Right renal pelvis (tissue), 4 donors: ENCODE measurements at regions not wholly inside any gene's neighbourhood (a gene's known extent, or its start where the extent isn't known, plus 50 kb on each side); places are given as distances from the start of the nearest gene placed in this dataset.

ENCODE experiments used
- DNase-seq, 4 donors: peaks; one replicate each; pipeline ENCODE4 v3.0.0-alpha.2; 2013; ENCODE audit warnings: low read depth in 4 of 4, low spot score in 3 of 4, missing footprints in 1 of 4

DNA sequence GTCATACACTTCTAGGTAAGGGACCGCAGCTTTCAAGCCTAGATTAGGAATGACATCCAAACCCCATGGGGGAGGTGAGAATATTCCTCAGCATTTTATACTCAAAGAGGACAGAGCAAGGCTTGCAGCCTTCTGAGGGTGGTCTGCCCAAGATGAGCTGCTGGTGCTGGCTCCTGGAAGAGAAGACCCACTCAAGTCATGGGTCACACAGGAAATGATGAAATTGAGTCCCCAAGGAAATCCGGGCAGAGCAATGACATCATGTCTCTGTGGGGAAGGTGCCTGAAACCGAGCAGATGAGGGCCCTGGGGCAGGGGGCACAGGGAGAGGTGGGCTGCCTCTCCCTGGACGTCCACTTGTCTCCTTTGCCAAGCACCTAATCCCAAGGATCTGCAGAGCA lies 468.7 kb downstream of the TSHZ3 start:
- no peak for DNase-seq

DNA sequence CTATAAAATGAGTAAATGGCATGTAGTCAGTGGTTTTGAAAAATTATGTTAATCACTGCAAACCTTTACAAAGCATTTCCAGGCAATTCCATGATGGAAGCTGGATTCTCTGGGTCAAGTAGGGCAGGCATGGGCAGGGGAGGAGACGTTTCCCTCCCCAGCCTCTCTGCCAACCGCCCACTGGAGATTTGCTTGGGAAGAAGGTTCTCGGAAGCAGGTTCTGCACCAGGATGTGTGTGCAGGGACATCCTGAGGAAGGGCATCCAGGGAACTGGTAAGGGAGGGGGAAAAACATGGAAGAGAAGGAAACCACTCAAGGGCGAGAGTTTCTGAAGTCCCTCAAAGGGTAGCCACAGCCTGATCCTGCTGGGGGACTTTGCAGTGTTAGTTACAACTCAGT lies 469.1 kb downstream of the TSHZ3 start:
- DNase-seq: no peak

DNA sequence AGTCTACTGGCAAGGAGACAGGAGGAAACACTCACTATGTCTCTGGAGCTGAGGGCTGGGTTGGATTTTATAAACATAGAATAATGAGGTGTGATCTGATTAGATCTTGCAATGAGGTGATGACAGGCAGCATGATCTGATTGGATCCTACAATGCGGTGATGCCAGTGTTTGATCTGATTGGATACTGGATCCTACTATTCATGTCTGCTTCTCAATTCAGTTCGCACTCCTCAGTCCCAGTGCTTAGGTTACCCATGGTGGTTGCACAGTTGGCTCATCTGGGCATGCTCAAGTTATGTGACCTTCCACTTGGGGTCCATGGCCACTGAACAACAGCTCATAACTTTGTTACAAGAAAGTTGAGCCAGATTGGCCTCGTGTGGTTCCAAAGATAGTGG lies 469.5 kb downstream of the TSHZ3 start:
- no peak for DNase-seq

DNA sequence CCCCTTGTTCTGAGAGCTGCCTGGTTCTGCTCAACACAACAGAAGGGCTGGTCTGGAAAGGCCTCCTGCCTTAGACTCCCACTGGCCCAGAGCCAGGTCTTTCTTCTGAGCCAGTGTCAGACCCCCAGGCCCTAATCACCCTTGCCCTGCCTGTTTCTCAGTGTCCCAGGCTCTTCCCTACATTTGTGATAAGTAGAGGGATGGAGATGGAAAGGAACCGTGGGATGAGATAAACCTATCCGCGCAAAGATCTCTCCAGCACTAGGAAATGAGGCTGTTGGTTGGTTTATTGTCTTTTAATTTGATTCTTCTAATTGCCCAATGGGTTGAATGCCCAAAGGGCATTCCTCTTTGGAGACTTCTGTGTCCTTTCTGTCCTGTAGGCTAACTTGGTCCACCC lies 470.0 kb downstream of the TSHZ3 start:
- DNase-seq: no peak

DNA sequence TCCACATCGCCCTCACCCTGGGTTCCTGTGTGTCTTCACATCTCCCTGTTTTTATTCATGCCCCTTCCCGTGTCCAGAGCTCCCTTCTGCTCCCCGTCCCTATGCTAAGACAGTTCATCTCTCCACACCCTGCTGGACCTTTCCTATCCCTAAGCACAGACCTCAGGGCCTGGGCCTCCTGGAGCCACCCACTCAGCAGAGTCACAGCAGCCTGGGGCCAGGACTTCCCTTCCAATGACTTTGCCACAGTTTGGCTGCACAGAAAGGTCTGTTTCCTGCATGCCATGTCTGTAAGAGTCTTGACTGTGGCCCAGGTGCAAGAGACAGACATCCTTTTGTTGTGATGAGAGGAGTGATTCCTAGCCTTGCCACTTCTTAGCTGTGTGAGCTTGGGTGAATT lies 470.7 kb downstream of the TSHZ3 start:
- no peak for DNase-seq

DNA sequence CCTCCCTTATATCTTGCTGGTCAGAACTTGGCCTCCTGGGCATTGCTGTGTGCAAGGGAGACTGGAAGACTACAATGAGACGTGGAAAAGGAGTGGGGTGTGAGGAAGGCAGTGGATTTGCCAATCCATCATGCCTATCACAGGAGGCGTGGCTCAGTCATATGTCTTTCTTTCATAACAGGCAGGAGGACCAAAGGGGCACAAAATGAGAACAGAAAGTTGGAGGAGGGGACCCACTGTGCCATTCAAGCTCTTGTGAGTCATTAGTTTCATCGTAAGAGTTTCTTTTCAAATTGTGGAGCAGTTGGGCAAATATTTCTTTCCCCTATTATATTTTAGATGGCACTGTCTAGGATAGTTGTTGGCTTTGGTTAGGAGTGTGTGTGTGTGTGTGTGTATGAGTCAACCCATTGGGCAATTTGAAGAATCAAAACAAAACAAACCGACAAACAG lies 471.5 kb downstream of the TSHZ3 start:
- no peak for DNase-seq

DNA sequence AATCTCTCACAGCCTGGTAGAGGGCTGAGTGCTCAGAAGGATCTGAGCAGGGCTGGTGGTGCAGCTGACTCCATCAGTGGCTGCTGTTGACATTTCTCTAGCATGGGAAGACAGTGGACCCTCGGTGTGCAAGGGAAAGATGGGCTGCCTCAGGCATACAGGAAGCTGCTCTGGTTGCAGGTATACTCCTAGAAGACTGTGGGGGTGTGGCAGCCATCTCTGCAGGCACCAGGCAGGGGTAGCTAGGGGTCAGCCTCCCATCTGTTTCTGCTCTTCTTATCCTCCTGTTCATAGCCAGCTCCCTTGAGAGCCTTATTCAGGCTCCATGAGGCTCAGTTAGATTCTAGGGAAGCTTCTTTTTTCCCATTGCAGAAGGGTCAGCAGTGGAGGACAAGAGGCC lies 475.5 kb downstream of the TSHZ3 start:
- DNase-seq: no peak

DNA sequence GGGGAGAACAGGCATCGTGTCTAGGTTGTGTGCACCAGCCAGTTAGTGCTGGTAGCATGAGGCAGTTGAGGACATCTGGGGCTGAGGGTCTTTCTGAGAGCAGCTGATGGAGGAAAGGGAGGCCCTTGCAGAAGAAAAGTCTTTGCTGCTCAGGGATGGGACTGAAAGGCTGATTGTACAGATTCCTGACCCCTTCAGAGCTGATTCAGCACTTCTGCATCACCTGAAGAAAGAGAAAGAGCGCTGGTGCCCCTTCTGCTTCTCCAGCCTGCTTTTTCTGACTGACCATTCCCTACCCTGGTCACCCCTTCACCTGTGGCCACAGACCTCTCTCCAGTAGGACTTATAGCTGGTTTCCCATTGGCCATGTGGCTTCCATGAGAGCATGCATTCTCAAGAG lies 476.2 kb downstream of the TSHZ3 start:
- DNase-seq: no peak

DNA sequence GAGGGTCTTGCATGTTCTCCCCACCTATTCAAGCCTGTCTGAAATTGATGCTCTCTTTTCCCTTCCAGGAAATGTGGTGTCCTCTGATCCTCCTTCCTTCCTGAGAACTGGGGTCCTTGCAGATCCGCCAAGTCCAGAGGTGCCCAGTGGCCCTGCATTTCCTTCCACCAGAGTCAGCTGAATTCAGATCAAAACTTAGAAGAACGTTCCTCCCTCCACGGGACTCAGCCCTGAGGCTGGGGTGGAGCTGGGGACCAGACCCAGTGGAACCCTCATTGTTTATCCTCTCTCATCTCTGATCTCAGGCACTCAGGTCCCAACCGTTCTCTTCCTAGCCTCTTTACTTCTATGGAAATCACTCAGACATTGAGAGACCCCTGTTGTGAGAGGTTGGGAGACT lies 477.3 kb downstream of the TSHZ3 start:
- no peak for DNase-seq

DNA sequence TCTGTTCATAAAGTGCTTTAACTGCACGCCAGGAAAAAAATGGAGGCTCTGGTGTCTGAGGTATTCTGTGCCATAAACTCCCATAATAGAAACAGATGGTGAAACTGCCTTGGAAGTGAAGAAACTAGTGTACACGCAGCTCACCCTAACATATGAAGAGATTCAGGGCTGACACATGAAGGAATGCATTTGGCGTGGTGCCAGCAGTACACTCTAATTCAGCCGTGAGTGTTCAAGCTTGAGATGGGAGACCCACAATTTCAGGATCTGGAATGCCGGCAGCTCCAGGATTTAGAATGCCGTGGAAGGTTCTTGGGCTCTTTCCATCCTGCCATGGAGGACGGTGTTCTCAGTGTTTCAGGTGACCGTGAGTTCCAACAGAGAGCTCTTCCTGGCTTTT lies 478.4 kb downstream of the TSHZ3 start:
- DNase-seq: peak; percentile 20 to 57 (median 36)

DNA sequence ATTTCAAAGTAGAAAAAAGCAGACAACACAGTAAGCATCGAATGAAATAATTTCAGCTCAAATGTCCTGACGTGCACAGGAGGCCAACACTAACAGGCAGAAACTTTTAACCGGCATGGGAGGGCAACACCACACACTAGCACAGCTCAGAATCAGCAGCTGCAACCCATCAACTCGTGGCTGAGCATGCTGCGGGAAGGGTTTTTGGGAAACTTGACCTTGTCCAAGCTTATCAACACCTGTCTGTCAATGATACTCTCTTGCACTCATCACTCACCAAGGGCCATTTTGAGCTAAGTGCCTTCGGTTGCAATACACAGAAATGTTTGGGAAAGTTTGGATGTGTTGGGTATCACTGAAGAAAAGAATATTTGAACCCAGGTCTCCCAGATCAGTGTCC lies 483.7 kb downstream of the TSHZ3 start:
- DNase-seq: no peak

DNA sequence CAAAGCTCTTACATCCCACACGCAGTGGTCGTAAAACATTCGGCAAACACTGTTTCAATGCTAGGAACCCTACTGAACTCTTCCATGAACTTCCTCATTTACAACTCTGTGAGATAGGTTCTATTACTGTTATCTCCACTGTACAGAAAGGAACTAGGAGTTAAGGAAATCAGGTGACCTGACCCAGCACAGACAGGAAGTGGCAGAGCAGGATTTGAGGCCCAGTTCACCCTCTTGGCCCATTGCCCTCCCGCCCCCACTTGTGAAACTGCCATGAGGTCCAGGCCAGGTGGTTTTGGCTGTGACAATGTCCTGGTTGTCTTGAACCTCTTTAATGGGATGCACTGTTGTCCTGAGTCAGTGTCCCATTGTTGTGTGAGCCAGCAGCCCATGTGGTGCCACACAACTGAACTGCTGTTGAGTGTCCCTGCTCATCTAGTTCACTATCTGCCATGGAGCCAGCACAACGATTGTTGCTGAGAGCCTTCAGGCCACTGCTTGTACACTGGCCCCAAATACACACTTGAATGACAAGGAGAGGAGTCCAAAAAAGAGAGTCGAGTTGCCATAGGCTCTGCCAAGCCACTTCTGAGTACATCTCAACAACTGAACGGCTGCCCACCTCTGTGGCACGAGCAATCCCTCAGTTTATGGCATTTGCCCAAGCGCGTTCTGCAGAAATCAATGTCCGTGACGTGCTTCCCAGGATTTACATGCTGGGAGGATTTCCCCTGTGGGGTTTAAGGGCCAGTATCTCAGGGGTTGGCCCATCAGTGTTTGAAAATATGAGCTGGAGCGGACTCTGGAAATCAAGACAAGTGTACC lies 484.6 kb downstream of the TSHZ3 start:
- no peak for DNase-seq

DNA sequence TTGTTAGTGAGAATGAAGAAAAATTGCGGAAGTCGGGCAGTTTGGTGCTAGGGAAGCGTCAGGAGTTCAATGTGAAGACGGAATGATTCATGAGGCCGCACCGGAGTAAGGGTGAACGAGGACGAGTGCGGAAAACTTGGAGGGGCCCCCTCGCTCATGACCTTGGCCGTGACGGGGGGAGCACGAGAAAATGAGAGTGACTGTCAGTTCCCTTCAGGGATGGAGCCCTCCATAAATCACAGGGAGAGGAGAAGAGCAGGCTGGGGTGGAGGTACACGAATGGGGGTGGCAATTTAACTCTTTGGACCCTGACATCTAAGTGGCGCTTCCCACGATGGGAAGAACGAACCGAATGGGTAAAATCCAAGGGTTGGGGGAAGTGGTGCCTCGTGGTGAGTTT lies 486.4 kb downstream of the TSHZ3 start:
- DNase-seq: no peak

DNA sequence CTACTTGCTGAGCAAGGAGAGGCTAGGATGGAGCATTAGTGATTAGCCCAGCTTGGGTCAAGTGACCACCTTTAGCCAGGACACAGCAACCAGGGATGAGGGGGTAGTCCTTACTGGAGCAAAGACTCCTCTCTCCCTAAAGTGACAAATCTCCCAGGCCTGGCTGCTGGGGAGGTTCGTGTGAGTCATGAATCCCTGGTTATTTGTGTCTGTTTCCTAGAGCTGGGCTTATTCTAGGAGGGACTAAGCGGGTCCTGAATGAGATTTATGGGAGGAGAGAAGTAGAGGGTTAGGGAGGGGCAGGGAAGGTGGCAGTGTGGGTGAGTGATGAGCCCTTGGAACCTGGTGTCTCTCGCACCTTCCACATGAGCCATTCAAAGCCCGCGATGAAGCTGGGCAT lies 487.3 kb downstream of the TSHZ3 start:
- no peak for DNase-seq

DNA sequence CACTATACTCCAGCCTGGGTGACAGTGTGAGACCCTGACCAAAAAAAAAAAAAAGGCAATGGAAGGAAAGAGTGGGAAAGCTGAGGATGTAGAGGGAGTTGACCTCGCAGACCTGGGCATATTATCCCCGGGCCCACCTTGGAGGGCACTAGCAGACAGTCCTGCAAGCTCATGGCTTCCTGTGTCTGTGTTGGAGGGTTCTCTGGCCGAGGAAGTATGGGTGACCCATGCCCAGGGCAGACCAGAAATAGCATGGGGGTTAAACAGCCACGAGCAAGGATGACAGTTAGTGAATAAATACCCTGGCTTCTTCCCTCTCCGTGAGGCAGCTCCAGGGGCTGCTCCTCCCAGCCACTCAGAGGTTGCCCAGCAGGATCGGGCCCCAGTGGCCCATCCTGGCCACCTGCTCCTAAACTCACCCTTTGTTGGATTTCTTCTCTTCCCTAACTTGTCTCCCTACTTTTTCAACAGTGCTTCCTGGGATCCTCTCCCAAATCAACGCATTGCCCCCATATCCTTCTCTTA lies 485.8 kb downstream of the ZNF536 start:
- no peak for DNase-seq

DNA sequence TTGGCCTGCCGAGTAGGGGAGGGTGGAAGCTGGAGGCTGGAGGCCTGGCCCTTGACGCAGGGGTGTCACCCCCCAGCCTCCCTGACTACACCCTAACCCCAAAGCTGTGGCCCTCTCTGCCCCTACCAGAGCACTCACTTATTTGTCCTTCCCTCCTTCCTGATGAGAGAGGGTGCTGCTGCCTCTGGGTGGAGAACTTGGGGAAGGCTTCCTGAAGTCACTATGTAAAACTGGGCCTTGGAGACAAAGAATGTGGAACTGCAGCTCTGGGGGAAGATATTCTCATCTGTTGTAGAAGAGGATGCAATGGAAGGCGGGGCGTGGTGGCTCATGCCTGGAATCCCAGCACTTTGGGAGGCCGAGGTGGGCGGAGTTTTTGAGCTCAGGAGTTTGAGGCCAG lies 485.2 kb downstream of the ZNF536 start:
- DNase-seq: no peak

DNA sequence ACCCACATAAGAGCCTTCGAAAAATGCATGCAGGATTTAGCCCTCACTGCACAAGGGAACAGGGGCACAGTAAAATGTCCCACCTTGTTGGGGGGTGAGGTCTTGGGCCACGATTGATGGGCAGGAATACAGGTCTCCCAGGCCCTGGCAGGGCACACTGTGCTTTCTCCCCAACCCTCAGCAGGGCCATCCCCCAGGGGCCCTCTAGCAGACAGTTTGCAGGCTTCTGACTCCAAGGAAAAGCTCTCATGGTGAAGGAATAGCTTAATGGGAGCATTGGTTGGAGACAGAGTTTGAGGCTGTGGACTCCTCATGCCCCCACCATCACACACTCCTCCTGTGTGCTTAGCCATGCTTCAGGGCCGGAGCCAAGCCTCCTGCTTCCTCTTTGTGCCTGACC lies 484.6 kb downstream of the ZNF536 start:
- no peak for DNase-seq

DNA sequence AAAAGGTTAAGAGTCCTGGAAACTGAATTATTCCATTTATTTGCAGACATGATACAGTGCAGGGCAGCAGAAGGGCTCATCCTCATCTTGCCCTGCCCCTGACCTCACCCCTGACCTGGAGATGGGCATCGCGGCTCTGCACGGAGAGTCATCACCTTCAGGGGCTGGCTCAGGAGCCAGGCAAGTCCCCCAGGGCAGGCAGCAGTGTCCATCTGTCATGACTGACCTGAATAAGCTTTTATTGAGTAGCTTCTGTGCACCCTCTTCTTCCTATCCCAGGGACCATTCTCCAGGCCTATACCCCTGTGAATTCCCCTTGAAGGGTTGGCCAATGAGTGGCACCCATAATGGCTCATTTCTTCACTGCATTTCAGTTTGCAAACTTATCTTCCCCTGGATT lies 484.2 kb downstream of the ZNF536 start:
- no peak for DNase-seq

DNA sequence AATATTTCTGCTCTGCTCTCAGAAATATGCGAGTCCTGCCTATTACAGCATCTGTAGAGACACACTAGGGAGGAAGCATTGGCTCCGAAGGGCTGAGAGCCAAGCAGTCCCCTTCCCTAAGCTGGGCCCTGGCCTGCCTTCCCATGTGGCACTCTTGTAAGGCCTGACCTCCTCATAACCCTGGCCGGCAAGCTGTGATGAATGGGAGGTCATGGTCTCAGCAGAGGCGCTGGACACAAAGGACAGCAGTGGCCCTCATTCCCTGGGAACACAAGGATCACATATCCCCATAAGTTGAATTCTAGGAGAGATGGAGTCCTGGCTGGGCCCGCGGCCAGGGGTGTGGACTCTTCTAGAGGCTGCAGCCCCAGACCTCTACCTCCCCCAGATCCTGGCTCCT lies 483.3 kb downstream of the ZNF536 start:
- no peak for DNase-seq

DNA sequence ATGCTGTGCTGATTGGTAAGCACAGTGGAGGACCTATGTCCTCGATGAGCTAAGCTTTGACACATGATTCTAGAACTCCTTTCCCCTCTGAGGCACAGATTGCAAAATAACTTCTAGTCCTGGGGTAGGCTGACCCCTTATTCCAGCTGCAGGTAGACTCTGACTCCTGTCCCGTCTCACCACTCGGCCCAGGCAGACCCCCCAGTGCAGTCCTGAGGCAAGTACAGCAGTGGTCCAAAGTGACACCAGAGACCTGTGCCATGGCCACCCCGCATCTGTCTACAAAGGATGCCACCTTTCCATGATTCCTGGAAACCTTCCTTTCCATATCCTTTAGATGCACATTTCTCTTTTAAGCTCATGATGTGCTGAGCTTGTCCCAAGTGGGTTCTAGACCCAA lies 482.5 kb downstream of the ZNF536 start:
- DNase-seq: no peak

DNA sequence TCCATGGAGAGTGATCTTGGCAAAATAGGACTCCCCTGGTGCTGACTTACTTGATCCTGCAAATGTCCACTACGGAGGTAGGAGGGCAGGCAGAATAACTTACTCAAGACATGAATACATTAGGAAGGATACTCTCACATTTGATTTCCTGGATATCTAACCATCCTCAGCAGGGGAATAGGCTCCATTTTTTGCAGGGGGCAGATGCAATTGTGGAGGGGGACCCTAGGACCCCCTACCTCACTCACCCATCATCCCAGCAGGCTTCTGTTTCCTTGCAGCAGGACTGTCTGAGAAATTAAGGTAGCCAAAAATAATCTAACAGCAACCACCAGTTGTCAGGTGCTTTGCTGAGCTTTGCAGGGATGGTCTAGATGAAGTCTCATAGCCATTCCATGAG lies 482.0 kb downstream of the ZNF536 start:
- DNase-seq: no peak

DNA sequence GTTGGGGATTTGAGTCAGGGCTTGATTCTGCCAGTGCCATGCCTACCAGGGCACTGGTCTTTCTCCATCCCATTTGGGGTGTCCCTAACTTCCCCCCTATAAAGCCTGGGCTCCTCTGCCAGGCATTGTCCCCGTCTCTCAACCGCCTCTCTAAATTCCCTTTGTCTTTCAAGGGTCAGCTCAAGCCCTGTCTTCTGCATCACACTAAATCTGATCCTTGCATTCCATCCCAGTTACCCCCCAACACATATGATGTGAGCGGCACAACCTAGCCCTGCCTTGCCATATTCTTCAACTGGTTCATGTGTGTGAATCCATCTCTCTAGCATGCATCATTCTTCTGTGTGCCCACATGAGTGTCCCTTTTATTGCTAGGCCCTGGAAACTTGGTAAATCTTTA lies 480.9 kb downstream of the ZNF536 start:
- DNase-seq: no peak

DNA sequence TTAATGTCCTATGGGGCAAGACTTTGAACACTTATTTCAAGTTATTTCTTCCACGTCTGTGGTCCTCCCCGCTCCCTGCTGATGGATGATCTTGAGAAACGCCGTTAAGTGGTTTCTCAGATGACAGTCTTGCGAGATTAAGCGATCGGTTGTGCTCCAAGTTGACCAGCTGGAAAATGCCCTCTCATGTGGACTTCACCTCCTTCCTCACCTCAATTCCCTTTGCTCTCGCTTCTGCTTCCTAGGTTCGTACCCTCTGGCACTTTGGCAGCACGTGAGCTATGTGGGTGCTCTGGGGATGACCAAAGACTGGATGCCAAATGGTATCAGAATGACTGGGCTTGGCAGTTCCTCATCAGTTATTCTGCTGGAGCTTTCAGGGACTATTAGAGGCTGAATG lies 480.0 kb downstream of the ZNF536 start:
- no peak for DNase-seq
